ENCODE measurements at regions not wholly inside any gene's neighbourhood (a gene's known extent, or its start where the extent isn't known, plus 50 kb on each side); places are given as distances from the start of the nearest gene placed in this dataset.

DNA sequence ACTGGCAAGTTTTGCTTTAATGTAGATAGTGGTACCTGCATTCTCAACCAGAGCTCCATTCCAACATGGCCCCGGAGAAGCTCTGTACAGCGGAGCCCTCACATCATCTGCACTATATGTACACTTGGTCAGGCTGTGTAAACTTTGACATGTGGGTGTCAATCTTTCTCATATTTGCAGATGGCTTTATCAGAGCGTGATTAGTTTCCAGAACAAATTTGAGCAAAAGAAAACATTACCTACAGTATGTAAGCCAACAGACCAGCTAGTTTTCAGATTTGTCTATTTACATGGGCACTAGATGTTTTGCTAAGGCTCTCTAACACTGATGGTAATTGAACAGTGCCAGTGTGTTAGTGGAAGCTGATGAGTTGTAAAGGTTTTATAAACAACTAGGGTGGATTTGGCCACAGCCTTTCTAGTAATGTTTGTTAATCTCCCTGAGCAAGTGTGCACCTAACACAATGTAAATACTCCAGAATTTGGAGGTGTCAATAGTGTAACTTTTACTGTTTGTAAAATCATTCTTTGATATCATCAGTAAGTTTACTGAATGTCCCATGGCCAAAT is 131.8 kb downstream of the FOXA2 start (continued):
- TF ChIP-seq, protein P1, sequence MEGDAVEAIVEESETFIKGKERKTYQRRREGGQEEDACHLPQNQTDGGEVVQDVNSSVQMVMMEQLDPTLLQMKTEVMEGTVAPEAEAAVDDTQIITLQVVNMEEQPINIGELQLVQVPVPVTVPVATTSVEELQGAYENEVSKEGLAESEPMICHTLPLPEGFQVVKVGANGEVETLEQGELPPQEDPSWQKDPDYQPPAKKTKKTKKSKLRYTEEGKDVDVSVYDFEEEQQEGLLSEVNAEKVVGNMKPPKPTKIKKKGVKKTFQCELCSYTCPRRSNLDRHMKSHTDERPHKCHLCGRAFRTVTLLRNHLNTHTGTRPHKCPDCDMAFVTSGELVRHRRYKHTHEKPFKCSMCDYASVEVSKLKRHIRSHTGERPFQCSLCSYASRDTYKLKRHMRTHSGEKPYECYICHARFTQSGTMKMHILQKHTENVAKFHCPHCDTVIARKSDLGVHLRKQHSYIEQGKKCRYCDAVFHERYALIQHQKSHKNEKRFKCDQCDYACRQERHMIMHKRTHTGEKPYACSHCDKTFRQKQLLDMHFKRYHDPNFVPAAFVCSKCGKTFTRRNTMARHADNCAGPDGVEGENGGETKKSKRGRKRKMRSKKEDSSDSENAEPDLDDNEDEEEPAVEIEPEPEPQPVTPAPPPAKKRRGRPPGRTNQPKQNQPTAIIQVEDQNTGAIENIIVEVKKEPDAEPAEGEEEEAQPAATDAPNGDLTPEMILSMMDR (CRISPR knock-in tag; IDR thresholded peaks at IDR 0.05) = no peak
- no peak for TF ChIP-seq HNRNPK (IDR thresholded peaks at IDR 0.05; ENCODE audit: low read depth, low read length, poor library complexity, severe bottlenecking)
- TF ChIP-seq, protein P2, sequence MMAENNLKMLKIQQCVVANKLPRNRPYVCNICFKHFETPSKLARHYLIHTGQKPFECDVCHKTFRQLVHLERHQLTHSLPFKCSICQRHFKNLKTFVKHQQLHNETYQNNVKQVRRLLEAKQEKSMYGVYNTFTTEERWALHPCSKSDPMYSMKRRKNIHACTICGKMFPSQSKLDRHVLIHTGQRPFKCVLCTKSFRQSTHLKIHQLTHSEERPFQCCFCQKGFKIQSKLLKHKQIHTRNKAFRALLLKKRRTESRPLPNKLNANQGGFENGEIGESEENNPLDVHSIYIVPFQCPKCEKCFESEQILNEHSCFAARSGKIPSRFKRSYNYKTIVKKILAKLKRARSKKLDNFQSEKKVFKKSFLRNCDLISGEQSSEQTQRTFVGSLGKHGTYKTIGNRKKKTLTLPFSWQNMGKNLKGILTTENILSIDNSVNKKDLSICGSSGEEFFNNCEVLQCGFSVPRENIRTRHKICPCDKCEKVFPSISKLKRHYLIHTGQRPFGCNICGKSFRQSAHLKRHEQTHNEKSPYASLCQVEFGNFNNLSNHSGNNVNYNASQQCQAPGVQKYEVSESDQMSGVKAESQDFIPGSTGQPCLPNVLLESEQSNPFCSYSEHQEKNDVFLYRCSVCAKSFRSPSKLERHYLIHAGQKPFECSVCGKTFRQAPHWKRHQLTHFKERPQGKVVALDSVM (CRISPR knock-in tag; IDR thresholded peaks at IDR 0.05) = no peak
- TF ChIP-seq ZNF317 (CRISPR knock-in tag; IDR thresholded peaks at IDR 0.05) = no peak
- TF ChIP-seq, protein P3, sequence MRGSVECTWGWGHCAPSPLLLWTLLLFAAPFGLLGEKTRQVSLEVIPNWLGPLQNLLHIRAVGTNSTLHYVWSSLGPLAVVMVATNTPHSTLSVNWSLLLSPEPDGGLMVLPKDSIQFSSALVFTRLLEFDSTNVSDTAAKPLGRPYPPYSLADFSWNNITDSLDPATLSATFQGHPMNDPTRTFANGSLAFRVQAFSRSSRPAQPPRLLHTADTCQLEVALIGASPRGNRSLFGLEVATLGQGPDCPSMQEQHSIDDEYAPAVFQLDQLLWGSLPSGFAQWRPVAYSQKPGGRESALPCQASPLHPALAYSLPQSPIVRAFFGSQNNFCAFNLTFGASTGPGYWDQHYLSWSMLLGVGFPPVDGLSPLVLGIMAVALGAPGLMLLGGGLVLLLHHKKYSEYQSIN (CRISPR knock-in tag; IDR thresholded peaks at IDR 0.05; ENCODE audit: borderline replicate concordance) = no peak
- TF ChIP-seq TP53 (CRISPR knock-in tag; conservative IDR thresholded peaks at IDR 0.05) = no peak
- no peak for TF ChIP-seq NFE2L1 (CRISPR knock-in tag; IDR thresholded peaks at IDR 0.05; ENCODE audit: borderline replicate concordance)
- no peak for TF ChIP-seq ZSCAN9 (CRISPR knock-in tag; IDR thresholded peaks at IDR 0.05; ENCODE audit: borderline replicate concordance)
- no peak for TF ChIP-seq HMGA1 (CRISPR knock-in tag; conservative IDR thresholded peaks at IDR 0.05)
- TF ChIP-seq AGO1 (IDR thresholded peaks at IDR 0.05; ENCODE audit: low read depth, low read length, poor library complexity, severe bottlenecking) = no peak
- TF ChIP-seq, protein P4, sequence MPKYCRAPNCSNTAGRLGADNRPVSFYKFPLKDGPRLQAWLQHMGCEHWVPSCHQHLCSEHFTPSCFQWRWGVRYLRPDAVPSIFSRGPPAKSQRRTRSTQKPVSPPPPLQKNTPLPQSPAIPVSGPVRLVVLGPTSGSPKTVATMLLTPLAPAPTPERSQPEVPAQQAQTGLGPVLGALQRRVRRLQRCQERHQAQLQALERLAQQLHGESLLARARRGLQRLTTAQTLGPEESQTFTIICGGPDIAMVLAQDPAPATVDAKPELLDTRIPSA (CRISPR knock-in tag; IDR thresholded peaks at IDR 0.05; ENCODE audit: borderline replicate concordance) = no peak
- TF ChIP-seq ZNF644 (CRISPR knock-in tag; IDR thresholded peaks at IDR 0.05; ENCODE audit: low read depth) = peak; percentile 97
- no peak for TF ChIP-seq ZNF550 (CRISPR knock-in tag; IDR thresholded peaks at IDR 0.05; ENCODE audit: borderline replicate concordance)
- TF ChIP-seq, protein P5, sequence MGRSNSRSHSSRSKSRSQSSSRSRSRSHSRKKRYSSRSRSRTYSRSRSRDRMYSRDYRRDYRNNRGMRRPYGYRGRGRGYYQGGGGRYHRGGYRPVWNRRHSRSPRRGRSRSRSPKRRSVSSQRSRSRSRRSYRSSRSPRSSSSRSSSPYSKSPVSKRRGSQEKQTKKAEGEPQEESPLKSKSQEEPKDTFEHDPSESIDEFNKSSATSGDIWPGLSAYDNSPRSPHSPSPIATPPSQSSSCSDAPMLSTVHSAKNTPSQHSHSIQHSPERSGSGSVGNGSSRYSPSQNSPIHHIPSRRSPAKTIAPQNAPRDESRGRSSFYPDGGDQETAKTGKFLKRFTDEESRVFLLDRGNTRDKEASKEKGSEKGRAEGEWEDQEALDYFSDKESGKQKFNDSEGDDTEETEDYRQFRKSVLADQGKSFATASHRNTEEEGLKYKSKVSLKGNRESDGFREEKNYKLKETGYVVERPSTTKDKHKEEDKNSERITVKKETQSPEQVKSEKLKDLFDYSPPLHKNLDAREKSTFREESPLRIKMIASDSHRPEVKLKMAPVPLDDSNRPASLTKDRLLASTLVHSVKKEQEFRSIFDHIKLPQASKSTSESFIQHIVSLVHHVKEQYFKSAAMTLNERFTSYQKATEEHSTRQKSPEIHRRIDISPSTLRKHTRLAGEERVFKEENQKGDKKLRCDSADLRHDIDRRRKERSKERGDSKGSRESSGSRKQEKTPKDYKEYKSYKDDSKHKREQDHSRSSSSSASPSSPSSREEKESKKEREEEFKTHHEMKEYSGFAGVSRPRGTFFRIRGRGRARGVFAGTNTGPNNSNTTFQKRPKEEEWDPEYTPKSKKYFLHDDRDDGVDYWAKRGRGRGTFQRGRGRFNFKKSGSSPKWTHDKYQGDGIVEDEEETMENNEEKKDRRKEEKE (IDR thresholded peaks at IDR 0.05) = no peak
- TF ChIP-seq, protein P6, sequence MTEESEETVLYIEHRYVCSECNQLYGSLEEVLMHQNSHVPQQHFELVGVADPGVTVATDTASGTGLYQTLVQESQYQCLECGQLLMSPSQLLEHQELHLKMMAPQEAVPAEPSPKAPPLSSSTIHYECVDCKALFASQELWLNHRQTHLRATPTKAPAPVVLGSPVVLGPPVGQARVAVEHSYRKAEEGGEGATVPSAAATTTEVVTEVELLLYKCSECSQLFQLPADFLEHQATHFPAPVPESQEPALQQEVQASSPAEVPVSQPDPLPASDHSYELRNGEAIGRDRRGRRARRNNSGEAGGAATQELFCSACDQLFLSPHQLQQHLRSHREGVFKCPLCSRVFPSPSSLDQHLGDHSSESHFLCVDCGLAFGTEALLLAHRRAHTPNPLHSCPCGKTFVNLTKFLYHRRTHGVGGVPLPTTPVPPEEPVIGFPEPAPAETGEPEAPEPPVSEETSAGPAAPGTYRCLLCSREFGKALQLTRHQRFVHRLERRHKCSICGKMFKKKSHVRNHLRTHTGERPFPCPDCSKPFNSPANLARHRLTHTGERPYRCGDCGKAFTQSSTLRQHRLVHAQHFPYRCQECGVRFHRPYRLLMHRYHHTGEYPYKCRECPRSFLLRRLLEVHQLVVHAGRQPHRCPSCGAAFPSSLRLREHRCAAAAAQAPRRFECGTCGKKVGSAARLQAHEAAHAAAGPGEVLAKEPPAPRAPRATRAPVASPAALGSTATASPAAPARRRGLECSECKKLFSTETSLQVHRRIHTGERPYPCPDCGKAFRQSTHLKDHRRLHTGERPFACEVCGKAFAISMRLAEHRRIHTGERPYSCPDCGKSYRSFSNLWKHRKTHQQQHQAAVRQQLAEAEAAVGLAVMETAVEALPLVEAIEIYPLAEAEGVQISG (CRISPR knock-in tag; IDR thresholded peaks at IDR 0.05) = no peak
- no peak for TF ChIP-seq PAWR (CRISPR knock-in tag; IDR thresholded peaks at IDR 0.05; ENCODE audit: borderline replicate concordance)
- TF ChIP-seq SALL1 (CRISPR knock-in tag; IDR thresholded peaks at IDR 0.05) = peak; percentile 35; the same call in 1 of the 2 replicates
- TF ChIP-seq NFATC3 (CRISPR knock-in tag; IDR thresholded peaks at IDR 0.05) = no peak

Data from HepG2 (cell line).